HepG2 (cell line): ENCODE measurements at regions not wholly inside any gene's neighbourhood (a gene's known extent, or its start where the extent isn't known, plus 50 kb on each side); places are given as distances from the start of the nearest gene placed in this dataset.

Experiments used
- ATAC-seq: fragments of 200-7000 bp; cut with Tn5 transposase; 3 replicates; pipeline ENCODE4 v1.9.1; 2020; ENCODE audit warnings: mild to moderate bottlenecking, moderate library complexity
- BruUV-seq: library from RNA; stranded (reverse); fragments of 400-500 nt; replicated peaks from 2 replicates; lab custom pipeline; 2021; lab: Mats Ljungman, UMichigan
- CTCF ChIA-PET: fragments of 300-600 bp; formaldehyde crosslinking; extraction: SDS; loops from one replicate; lab custom pipeline; 2021; ENCODE audit warnings: low total read pairs, inconsistent platforms, low intra/inter-chr PET ratio; lab: Yijun Ruan, JAX
- POLR2A ChIA-PET: fragments of 350-600 bp; sonication (Branson Sonifier 250); formaldehyde crosslinking; loops from one replicate; lab custom pipeline; 2020; ENCODE audit warnings: antibody characterized with exemption, inconsistent platforms; lab: Yijun Ruan, JAX
- DNase-seq: peaks from one replicate; pipeline ENCODE4 v3.0.0-alpha.2; 2015; ENCODE audit warnings: low spot score
- FAIRE-seq: peaks from 3 replicates; lab custom pipeline; 2011; peaks lifted over from hg19 to GRCh38; lab: Jason Lieb, UNC
- H2AFZ ChIP-seq: one replicate; pipeline ENCODE4 v1.6.1; 2011; ENCODE audit warnings: low read length, inconsistent platforms
- H3K27ac ChIP-seq: fragments of 300-600 bp; 3 replicates; pipeline ENCODE4 v1.8.0; 2011; ENCODE audit warnings: mixed run types, mild to moderate bottlenecking, mixed read lengths, low read length, inconsistent platforms; ENCODE audit not compliant: insufficient read depth; ENCODE audit errors: extremely low read length
- H3K27me3 ChIP-seq, 2 experiments: fragments of 200-600 bp in 1 of 2; 2 replicates in 1 of 2; 3 replicates in 1 of 2; pipeline versions ENCODE4 v1.6.0 to v1.8.0; 2011; ENCODE audit warnings: low read length in 2 of 2, mild to moderate bottlenecking in 2 of 2, moderate library complexity in 2 of 2, inconsistent platforms in 1 of 2; ENCODE audit not compliant: insufficient read depth in 2 of 2, control insufficient read depth in 1 of 2
- H3K36me3 ChIP-seq, 2 experiments: fragments of 200-600 bp in 1 of 2; replicated peaks in 1 of 2; 2 replicates in 1 of 2; 3 replicates in 1 of 2; pipeline versions ENCODE4 v1.5.1 to v1.8.0; 2011; ENCODE audit warnings: low read length in 2 of 2, inconsistent platforms in 1 of 2; ENCODE audit not compliant: insufficient read depth in 2 of 2, control insufficient read depth in 1 of 2
- H3K4me1 ChIP-seq: 2 replicates; pipeline ENCODE4 v1.5.1; 2012; ENCODE audit warnings: low read length, inconsistent platforms; ENCODE audit not compliant: insufficient read depth
- H3K4me2 ChIP-seq: 2 replicates; pipeline ENCODE4 v1.6.0; 2011; ENCODE audit warnings: low read depth, low read length, inconsistent platforms
- H3K4me3 ChIP-seq, 3 experiments: fragments of 200-600 bp in 1 of 3; sonication (generic), shearing (Covaris generic) in 1 of 3; replicated peaks in 1 of 3; 2 replicates each; pipeline ENCODE4 v1.5.1; 2011 to 2016; ENCODE audit warnings: low read length in 3 of 3, inconsistent platforms in 2 of 3, low read depth in 2 of 3, mild to moderate bottlenecking in 2 of 3, control low read depth in 1 of 3, mixed read lengths in 1 of 3; ENCODE audit not compliant: insufficient read depth in 1 of 3
- H3K79me2 ChIP-seq: one replicate; pipeline ENCODE4 v1.6.1; 2011; ENCODE audit warnings: low read length, inconsistent platforms; ENCODE audit not compliant: insufficient read depth
- H3K9ac ChIP-seq: 2 replicates; pipeline ENCODE4 v1.6.0; 2011; ENCODE audit warnings: mild to moderate bottlenecking, low read depth, low read length, inconsistent platforms; ENCODE audit not compliant: insufficient read depth
- H3K9me3 ChIP-seq: 2 replicates; pipeline ENCODE4 v1.5.1; 2012; ENCODE audit warnings: mild to moderate bottlenecking, low read length
- H4K20me1 ChIP-seq: 2 replicates; pipeline ENCODE4 v1.6.0; 2011; ENCODE audit warnings: inconsistent platforms, mild to moderate bottlenecking, low read length, moderate library complexity; ENCODE audit not compliant: insufficient read depth
- ISL2 ChIP-seq: sonication (generic); formaldehyde crosslinking; IDR thresholded peaks from 2 replicates; pipeline ENCODE4 v1.5.0; 2020; ENCODE audit warnings: missing genetic modification reagents
- LBX2 ChIP-seq: sonication (generic); formaldehyde crosslinking; IDR thresholded peaks from 2 replicates; pipeline ENCODE4 v1.5.0; 2020; ENCODE audit warnings: missing genetic modification reagents, mild to moderate bottlenecking, borderline replicate concordance
- MEIS1 ChIP-seq: sonication (generic); formaldehyde crosslinking; IDR thresholded peaks from 2 replicates; pipeline ENCODE4 v1.9.0; 2021; ENCODE audit warnings: mild to moderate bottlenecking, missing genetic modification reagents, moderate library complexity, borderline replicate concordance
- REXO4 ChIP-seq: sonication (generic); formaldehyde crosslinking; IDR thresholded peaks from 2 replicates; pipeline ENCODE4 v1.8.0; 2022; ENCODE audit warnings: missing genetic modification reagents, mild to moderate bottlenecking, borderline replicate concordance
- RNF219 ChIP-seq: sonication (generic); formaldehyde crosslinking; IDR thresholded peaks from 2 replicates; pipeline ENCODE4 v1.5.0; 2020; ENCODE audit warnings: mild to moderate bottlenecking, missing genetic modification reagents
- SMYD3 ChIP-seq: sonication (generic); formaldehyde crosslinking; IDR thresholded peaks from 2 replicates; pipeline ENCODE4 v1.8.1; 2023; ENCODE audit warnings: mild to moderate bottlenecking, missing genetic modification reagents
- ZFAT ChIP-seq: sonication (generic); formaldehyde crosslinking; conservative IDR thresholded peaks from 2 replicates; pipeline ENCODE4 v1.8.1; 2023; ENCODE audit warnings: missing genetic modification reagents, inconsistent platforms
- ZNF251 ChIP-seq: sonication (generic); formaldehyde crosslinking; IDR thresholded peaks from 2 replicates; pipeline ENCODE4 v1.9.0; 2021; ENCODE audit warnings: mild to moderate bottlenecking, missing genetic modification reagents
- ZNF282 ChIP-seq: fragments of 450-650 bp; IDR thresholded peaks from 2 replicates; pipeline ENCODE4 v1.6.1; 2018; ENCODE audit not compliant: partially characterized antibody
- ZNF329 ChIP-seq: sonication (generic); formaldehyde crosslinking; IDR thresholded peaks from 2 replicates; pipeline ENCODE4 v1.9.0; 2021; ENCODE audit warnings: low read depth, mild to moderate bottlenecking, missing genetic modification reagents
- ZNF850 ChIP-seq: sonication (generic); formaldehyde crosslinking; conservative IDR thresholded peaks from 2 replicates; pipeline ENCODE4 v1.9.0; 2021; ENCODE audit warnings: mild to moderate bottlenecking, missing genetic modification reagents
- WGBS: methylation state at CpG from one replicate; pipeline ENCODE4 v1.1.6; 2017; ENCODE audit warnings: low lambda C conversion rate; 5-methylcytosine and 5-hydroxymethylcytosine counted together
- in situ Hi-C: cut with HindIII; loops from 2 replicates; pipeline ENCODE4 v1.10.0; 2017; ENCODE audit warnings: low pct_unique_long_range_greater_than_20kb; ENCODE audit not compliant: extremely low pct_ligation_motif_present
- intact Hi-C: fragments of 100-400 bp; cut with micrococcal nuclease; formaldehyde crosslinking; loops from one replicate; pipeline ENCODE4 v1.10.0; 2022; ENCODE audit not compliant: unreplicated experiment
- TF ChIP-seq, protein P1 (sequence below), 2 experiments: fragments of 450-650 bp in 1 of 2; sonication (generic) in 1 of 2; formaldehyde crosslinking; IDR thresholded peaks; 2 replicates each; pipeline versions ENCODE4 v1.5.0 to v1.8.0; 2020 to 2022; ENCODE audit warnings: mild to moderate bottlenecking in 1 of 2, missing genetic modification reagents in 1 of 2
- TF ChIP-seq, protein P2 (sequence below): sonication (generic); formaldehyde crosslinking; IDR thresholded peaks from 2 replicates; pipeline ENCODE4 v1.5.1; 2020; ENCODE audit warnings: mild to moderate bottlenecking, missing genetic modification reagents, moderate library complexity
- TF ChIP-seq, protein P3 (sequence below): sonication (generic); formaldehyde crosslinking; IDR thresholded peaks from 2 replicates; pipeline ENCODE4 v1.4.0; 2020; ENCODE audit warnings: missing genetic modification reagents, mild to moderate bottlenecking, borderline replicate concordance

GRCh38 chr11:130819625-130820024 lies 96.7 kb downstream of the SNX19 start:
- ATAC-seq (no peak), FAIRE-seq (no peak)
- TF ChIP-seq ZNF850 (CRISPR knock-in tag) (no peak), LBX2 (CRISPR knock-in tag) (no peak), ZFAT (CRISPR knock-in tag) (no peak), ISL2 (no peak), ZNF282 (no peak), ZNF251 (CRISPR knock-in tag) (no peak), ZNF329 (no peak), REXO4 (CRISPR knock-in tag) (no peak), MEIS1 (CRISPR knock-in tag) (no peak), RNF219 (CRISPR knock-in tag) (no peak), SMYD3 (no peak)
- TF ChIP-seq, protein P1, sequence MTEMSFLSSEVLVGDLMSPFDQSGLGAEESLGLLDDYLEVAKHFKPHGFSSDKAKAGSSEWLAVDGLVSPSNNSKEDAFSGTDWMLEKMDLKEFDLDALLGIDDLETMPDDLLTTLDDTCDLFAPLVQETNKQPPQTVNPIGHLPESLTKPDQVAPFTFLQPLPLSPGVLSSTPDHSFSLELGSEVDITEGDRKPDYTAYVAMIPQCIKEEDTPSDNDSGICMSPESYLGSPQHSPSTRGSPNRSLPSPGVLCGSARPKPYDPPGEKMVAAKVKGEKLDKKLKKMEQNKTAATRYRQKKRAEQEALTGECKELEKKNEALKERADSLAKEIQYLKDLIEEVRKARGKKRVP (CRISPR knock-in tag; IDR thresholded peaks at IDR 0.05): no peak
- TF ChIP-seq, protein P2, sequence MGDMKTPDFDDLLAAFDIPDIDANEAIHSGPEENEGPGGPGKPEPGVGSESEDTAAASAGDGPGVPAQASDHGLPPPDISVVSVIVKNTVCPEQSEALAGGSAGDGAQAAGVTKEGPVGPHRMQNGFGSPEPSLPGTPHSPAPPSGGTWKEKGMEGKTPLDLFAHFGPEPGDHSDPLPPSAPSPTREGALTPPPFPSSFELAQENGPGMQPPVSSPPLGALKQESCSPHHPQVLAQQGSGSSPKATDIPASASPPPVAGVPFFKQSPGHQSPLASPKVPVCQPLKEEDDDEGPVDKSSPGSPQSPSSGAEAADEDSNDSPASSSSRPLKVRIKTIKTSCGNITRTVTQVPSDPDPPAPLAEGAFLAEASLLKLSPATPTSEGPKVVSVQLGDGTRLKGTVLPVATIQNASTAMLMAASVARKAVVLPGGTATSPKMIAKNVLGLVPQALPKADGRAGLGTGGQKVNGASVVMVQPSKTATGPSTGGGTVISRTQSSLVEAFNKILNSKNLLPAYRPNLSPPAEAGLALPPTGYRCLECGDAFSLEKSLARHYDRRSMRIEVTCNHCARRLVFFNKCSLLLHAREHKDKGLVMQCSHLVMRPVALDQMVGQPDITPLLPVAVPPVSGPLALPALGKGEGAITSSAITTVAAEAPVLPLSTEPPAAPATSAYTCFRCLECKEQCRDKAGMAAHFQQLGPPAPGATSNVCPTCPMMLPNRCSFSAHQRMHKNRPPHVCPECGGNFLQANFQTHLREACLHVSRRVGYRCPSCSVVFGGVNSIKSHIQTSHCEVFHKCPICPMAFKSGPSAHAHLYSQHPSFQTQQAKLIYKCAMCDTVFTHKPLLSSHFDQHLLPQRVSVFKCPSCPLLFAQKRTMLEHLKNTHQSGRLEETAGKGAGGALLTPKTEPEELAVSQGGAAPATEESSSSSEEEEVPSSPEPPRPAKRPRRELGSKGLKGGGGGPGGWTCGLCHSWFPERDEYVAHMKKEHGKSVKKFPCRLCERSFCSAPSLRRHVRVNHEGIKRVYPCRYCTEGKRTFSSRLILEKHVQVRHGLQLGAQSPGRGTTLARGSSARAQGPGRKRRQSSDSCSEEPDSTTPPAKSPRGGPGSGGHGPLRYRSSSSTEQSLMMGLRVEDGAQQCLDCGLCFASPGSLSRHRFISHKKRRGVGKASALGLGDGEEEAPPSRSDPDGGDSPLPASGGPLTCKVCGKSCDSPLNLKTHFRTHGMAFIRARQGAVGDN (CRISPR knock-in tag): no peak
- TF ChIP-seq, protein P3, sequence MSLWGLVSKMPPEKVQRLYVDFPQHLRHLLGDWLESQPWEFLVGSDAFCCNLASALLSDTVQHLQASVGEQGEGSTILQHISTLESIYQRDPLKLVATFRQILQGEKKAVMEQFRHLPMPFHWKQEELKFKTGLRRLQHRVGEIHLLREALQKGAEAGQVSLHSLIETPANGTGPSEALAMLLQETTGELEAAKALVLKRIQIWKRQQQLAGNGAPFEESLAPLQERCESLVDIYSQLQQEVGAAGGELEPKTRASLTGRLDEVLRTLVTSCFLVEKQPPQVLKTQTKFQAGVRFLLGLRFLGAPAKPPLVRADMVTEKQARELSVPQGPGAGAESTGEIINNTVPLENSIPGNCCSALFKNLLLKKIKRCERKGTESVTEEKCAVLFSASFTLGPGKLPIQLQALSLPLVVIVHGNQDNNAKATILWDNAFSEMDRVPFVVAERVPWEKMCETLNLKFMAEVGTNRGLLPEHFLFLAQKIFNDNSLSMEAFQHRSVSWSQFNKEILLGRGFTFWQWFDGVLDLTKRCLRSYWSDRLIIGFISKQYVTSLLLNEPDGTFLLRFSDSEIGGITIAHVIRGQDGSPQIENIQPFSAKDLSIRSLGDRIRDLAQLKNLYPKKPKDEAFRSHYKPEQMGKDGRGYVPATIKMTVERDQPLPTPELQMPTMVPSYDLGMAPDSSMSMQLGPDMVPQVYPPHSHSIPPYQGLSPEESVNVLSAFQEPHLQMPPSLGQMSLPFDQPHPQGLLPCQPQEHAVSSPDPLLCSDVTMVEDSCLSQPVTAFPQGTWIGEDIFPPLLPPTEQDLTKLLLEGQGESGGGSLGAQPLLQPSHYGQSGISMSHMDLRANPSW (CRISPR knock-in tag): no peak

More at GRCh38 chr11:130819625-130820024, 96.7 kb downstream of the SNX19 start:
- no peaks in the 10 kb centered on the region for H3K9me3 ChIP-seq
- ChIA-PET POLR2A (no interaction called here), CTCF (no interaction called here)
- no peaks in the 10 kb centered on the region for H3K4me1 ChIP-seq
- no peak overlapping the region for H3K4me3 ChIP-seq
- DNase-seq: no peak
- no peak overlapping the region for H3K4me2 ChIP-seq
- H3K9ac ChIP-seq: no peak overlapping the region
- H2AFZ ChIP-seq: no peak overlapping the region
- H3K36me3 ChIP-seq: no peaks in the 10 kb centered on the region
- in situ Hi-C loops (loop anchor here (10.0 kb wide), 1 partner anchor 385 kb away; no protein-coding TSS in a partner anchor), intact Hi-C loops (no loop called here)
- H3K27me3 ChIP-seq: peaks cover 4 to 12% of the 10 kb centered on the region in 2 experiments; a peak in 4 of 5 replicates
- 37% methylated on average over 6 of the region's 6 CpGs for WGBS
- no TSS peak for BruUV-seq
- H3K27ac ChIP-seq: no peak overlapping the region
- no peaks in the 10 kb centered on the region for H4K20me1 ChIP-seq
- H3K79me2 ChIP-seq: no peaks in the 10 kb centered on the region
